ENCODE measurements at regions not wholly inside any gene's neighbourhood (a gene's known extent, or its start where the extent isn't known, plus 50 kb on each side); places are given as distances from the start of the nearest gene placed in this dataset.

DNA sequence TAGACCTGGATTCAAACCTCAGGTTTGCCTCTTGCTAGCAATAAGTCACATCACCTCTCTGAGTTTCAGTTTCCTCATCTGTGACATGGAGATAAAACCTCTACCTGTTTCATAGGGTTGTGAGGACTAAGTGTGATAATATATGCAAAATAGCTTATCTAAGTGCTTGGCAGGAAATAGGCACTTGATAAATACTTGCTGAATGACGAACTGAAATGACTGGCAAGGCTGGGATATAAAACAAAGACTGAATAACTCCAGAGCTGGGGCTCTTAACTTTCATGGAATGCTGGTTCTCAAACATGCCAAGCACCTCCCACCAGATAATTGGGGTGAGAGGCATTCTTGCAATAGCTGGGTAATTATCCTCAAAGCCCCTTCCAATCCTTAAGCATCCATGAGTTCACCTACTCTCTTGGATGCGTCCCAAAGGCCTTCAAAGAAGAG is 87.6 kb downstream of the ADRB2 start:
- no peak for DNase-seq

DNA sequence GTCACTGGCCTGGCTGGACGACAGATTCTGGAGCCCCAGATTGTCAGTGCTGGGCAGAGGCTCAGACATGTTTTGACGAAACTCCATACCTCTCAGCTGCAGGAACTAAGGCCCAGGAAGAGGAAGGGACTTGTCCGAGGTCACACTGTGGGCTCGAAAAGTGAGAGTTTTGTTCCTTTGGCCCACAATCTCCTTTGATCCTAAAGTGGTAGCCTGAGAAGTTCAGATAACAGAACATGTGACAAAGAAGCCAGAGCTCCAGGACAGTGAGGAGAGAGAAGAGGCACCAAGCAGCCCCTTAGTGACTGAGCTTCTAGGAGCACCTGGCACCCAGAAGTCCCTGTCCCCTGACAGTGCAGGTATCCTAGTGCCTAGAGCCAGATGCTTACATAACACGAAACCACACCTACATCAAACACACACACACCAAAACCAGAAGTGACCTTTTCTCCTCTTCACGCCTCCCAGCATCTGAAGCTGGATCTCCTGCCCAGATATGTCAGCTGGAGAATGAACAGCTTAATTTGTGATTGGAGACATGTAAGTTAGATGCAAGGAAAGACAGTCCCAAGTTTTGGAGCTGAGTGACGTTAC is 88.9 kb downstream of the ADRB2 start:
- DNase-seq: no peak

DNA sequence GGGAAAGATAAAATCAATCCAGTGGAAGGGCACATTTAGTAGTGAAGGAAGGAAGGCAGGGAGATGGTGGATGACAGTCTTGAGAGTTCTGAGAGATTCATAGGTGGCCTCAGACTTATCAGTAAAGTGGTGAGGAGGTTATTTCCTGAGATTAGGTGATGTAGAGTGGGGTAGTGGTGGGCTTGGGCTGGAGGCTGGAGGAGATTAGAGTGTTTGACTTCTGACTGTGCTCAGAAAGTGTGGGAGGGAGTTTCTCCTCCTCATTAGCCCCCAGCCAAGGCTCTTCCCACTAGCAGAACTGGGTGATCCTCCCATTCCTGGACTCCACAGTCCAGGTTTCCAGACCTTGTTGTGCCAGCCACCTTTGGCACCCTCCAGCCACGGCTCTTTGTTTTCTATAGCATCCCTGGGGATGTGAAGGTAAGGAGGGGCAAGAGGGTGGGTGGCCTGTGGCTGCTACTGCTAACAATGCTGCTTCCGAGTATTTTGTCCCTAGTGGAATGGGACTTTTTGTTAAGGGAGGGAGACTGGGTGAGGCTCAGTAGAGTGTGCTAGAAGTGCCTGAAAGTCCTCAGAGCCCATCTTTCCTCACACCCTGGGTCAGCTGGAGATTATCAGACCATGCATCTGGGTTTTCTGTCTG is 94.4 kb downstream of the ADRB2 start:
- no peak for DNase-seq

DNA sequence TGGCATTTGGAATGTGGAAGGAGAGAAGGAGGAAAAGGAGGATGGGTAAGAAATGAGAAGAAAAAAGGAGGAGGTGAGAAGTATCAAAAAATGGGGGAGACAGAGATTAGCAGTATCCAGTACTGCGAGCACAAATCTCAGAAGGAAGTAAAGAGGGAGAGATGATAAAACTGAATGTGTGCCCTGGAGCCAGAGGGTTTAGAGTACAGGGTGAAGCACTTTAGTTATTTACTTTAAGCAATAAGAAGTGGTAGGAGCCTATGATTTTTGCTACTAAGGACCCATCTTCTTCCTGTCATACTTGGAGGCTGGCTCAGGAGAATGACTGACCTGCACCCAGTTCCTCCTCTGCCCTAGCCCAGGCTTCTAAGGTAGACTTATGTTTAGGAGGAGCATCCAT is 94.9 kb downstream of the ADRB2 start:
- no peak for DNase-seq

DNA sequence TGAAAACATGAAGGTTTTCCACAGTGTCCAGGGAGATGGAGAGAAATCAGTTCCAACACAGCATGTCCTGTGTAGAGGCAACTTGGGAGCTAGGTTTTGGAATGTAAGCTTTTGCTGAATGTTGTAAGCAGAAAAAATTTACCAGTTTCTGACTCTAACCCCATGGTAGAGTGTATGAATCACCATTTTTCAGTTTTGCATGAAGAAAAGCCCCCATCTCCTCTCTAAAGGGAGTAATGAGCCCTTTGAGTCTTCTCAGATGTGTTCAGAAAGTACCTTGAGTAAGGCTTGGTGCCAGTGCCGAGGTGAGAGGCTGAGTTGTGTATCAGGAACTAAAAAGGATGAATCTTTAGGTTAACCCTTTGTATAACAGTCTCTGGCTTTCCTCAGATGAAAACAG is 96.2 kb downstream of the ADRB2 start:
- DNase-seq: no peak

DNA sequence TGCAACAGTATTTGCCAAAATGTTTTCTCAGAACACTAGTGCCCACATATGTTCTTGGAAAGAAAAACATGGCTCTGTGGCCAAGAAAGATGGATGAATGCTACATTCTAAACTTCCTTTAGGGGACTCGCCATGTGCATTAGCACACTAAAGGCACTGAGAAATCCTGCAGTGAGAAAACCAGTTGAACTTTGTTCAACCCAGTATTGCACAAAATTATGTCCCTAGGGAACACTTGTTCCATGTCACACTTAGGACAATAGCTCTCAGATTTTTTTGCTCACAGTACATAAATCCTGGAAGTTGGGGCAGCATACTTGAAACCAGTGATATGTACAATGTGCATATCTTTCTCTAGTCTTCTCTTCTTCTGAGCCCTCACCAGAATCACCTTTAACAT is 96.6 kb downstream of the ADRB2 start:
- DNase-seq: no peak

DNA sequence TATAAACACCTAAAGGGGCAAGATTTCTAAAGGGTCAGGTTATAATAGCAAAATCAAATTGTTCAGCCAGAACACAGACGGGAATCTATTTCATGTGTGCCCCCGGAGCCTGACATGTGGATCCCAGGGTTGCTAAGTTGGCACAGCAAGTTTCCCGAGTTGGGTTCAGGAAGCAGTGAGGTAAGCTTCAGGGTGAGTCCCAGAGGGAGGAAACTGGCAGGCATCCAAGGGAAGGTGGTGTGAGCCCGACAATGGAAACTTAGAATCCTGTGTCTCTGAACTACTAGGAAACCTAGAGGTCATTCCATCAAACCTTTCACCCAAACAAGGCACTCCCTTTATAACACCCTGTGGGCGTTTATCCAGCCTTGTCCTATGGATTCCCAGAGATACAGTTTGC is 98.4 kb downstream of the ADRB2 start:
- DNase-seq: no peak

DNA sequence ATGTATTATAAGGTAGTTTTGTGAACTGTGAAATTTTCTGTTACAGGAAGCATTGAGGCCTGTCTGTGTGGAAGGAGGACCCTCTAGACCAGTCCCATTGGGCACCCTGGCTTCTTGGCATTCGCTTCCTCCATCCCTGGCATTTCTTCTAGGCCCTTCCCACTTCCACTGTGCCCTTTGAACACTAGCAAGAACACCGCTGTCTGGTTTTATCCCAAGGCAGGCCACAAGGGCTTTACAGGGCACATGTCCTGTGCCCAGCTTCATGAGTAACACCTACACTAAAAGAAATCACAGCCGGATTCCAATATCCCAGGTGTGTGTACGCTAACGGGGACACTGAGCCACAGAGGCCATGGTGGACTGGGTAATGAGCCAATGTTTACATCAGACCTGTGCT is 99.8 kb downstream of the ADRB2 start:
- DNase-seq: no peak

DNA sequence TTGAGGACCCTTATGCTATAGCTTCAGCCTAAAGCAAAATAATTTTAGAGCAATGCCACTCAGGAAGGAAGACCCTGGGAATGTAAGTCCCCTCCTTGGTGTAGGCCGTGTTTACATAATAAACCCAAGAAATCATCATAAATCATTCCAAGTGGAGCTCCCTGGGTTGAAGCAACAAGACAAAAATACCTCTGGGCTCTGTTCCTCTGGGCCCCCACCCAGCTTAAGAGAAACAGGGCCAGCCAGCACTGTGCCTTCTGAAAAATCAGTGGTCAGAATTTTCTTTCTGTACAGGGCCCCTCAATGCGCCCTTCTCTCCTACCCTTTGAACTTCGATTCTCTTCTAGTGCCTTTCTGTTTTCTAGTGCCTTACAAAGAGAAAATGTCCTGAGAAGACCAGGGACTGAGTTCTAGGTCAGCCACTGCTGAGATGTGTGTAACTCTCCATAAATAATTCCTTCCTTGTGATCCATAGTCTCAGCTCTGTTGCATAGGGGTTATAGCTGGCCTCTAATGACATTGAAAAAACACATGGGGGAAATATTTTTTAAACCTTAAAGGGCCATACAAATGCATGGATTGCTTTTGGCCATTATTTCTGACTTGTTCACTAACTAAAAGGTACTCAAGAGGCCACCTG is 101.0 kb downstream of the ADRB2 start:
- no peak for DNase-seq

DNA sequence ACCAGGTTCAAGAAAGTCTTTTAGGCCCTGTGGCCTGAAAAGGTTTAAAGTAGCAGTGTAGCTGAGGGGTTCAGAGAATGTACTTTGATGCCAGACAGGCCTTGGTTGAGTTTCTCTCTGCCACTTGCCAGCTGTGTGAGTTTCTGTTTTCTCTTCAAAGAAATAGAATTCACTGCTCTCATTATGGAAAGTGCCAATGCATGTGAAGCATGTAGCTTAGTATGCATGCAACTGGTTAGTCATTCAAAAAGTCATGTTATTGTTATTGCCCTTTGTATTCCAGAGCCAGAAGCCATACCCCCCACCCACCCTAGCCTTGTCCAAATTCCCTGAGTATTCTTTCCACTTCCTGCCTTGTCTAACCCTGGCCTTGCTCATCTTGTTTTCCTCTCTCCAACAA is 101.7 kb downstream of the ADRB2 start:
- DNase-seq: no peak

DNA sequence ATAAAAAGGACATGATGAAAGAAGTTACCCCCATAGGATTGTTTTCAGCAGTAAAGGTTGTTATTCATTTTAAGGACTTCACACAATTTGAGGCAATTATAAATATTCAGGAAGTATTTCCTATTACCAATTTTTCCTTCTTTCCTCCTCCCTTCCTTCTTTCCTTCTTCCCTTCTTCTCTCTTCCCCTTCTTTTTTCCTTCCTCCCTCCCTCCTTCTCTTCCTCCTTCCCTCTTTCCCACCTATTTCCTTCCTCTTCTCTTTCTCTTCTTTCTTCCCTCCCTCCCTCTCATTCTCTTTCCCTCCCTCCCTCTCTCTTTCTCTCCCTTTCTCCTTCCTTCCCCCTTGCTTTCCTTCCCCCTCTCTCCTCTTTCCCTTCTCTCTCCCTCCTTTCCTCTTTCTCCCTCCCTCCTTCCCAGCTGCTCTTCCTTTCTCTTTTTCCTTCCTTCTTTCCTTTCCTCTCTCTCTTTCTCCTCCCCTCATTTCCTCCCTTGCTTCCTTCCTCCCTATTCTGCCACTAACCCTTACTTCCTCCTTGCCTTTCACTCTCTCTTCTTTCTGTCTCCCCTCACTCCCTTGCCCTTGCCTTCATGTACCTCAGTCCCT is 105.1 kb downstream of the ADRB2 start:
- no peak for DNase-seq

DNA sequence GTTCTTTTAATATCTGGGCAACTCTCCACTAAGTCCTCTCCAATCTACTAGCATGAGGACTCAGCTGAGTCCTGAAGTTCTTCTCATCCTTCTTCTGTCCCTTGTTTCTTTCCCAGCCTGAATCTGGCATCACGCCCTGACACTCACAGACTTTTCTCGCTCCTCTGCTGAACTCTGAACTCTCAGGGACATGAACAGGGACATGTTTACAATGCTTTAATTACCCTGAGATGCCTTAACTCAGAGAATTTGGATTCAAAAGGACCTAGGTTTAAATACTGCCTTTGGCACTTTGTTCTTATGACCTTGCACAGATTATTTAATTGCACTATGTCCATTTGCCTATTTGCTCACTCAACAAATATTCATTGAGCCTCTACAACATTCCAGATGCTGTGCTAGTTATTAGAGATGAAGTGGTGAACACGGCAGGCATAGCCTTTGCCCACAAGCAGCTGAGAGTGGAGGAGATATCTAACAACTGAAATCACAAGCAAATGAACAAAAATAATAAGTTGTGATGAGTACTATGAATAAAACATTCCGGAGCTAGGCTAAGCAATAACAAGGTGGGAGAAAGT is 106.0 kb downstream of the ADRB2 start:
- DNase-seq: no peak

DNA sequence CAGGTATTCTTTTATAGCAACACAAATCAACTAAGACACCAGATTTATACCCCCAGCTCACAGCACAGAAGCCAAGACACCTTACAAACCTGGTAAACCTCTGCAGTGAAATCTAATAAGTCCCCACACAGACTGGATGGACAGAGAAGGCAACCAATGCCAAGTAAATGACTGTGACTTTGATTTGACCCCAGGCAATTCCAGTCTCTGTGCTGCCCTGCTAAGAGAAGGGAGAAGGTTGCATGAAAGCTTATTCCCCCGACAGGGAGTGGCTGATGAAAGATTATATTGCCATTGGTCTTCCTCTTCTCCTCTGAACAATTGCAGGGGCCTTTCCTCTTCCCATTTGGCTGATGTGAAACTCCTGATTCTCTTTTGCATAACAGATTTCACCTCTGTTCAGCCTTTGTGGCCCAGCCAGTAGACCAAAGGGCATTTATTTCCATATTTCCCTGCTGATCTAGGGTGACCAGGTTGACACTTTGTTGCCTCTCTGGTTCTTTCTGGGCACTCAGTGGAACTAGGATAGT is 107.6 kb downstream of the ADRB2 start:
- DNase-seq: no peak

DNA sequence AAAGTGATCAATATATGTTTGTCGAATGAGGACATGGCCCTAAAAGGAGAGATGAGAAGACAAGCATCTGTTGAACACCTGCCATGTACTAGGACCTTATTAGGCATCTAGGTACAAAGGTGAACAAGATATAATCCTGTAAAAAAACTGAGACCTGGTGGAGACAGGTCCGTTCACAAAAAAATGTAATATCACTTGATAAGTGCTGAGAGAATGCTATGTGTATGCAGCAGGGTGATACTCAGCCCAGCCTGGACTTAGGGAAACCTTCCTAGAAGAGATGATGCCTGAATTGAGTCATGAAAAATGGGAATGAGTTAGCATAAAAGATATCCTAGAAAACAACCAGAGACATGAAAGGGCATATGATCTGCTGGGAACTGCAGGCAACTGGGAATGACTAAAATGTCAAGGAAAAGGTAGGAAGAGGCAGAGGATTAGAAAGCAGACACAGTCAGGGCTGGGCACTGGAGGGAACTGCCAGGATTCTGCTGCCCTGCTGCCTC is 108.5 kb downstream of the ADRB2 start:
- no peak for DNase-seq

DNA sequence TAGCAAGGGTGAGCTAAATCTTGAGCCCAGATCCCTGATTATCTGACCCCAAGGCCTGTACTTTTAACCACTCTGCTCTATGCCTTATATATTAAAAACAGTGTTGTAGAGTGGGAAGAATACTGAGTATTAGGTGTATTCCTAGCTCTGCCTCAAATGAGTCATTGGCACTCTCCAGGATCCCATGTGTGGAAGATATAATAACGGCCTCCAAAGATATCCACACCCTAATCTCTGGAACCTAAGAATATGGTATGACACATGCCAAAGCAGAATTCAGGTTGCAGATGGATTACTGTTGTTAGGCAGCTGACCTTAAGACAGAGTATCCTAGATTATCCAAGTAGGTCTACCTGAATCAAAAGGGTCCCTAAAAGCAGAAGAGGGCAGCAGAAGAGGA is 110.8 kb downstream of the ADRB2 start:
- DNase-seq: no peak

DNA sequence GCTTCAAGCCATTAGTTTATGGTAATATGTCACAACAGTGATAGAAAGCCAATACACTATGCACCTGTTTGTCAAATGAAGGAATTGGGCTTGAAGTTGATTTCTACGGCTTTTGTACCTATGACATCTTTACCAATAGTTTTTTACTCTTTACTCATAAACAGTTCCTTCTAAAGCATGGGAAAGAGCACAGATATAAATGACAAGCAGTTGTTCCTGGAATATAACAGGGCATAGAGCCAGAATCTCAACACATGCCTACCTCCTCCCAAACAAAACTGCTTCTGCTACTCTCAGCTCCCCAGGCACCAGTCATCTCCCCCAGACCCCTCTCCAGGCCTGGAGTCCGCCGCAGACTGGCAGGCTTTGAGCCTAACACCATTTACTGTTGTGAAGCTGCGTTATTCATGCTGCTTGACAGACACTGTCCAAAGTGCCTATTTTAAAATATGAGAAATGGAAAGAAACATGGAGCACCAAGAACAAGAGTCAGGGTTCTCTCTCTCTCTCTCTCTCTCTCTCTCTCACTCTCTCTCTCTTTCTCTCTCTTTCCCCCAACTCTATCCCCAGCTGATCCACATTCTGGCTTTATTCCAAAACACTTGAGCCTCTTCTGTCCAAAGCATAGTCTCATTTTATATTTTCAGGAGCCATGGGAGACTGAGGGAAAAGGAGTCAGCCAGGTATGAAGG is 111.6 kb downstream of the ADRB2 start:
- DNase-seq: no peak

DNA sequence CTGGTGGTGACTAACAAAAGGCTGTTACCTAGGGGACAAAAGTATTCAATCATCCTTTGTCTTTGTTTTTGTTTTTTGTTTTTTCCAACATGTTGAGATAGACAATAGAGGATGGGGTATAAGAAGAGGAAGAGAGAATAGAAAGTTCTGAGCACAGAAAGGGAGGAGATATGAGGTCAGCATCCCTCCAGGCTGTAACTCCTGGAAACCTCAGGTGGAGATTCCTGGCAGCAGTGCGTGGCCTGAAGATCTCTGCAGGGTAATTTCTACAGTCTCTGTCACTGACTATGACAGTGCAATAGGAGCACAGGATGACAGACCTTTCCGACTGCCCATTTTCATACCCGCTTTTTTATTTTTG is 112.1 kb downstream of the ADRB2 start:
- DNase-seq: no peak

DNA sequence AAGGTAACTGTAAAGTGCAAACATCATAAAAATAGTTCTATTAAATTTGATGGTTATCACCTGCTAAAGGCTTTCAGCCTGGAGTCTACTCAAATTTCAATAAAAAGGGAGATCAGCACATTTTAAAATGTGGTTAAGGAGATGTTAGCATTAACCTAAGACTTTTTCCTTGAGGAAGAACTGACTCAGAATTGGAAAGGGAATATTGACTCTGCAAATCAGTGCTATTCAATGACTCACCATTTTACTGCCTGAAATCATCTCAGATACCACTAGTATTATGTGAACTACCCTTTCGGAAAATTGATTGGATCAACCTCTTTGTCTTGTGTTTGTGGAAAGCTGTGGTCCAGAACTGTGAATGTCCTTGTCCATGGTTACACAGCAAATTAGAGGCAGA is 113.3 kb downstream of the ADRB2 start:
- DNase-seq: no peak

DNA sequence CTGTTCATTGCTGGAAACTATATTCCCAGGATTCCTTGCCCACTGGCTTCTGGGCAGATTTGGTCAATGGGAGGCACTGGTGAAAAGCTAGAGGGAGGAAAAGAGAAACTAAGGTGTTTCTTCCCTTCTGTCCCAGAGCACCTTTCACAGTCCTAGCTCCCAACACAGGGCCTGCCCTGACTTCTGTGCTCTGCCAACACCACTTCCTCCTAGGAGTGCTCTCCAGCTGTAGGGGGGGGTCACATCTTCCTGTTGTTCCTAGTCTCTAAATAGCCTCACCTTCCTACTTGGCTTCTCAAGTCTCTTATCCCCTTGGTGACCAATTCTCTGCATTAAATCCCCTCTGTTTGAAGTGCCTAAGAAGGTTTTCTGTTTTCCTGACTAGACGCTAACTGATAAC is 115.4 kb downstream of the ADRB2 start:
- no peak for DNase-seq

DNA sequence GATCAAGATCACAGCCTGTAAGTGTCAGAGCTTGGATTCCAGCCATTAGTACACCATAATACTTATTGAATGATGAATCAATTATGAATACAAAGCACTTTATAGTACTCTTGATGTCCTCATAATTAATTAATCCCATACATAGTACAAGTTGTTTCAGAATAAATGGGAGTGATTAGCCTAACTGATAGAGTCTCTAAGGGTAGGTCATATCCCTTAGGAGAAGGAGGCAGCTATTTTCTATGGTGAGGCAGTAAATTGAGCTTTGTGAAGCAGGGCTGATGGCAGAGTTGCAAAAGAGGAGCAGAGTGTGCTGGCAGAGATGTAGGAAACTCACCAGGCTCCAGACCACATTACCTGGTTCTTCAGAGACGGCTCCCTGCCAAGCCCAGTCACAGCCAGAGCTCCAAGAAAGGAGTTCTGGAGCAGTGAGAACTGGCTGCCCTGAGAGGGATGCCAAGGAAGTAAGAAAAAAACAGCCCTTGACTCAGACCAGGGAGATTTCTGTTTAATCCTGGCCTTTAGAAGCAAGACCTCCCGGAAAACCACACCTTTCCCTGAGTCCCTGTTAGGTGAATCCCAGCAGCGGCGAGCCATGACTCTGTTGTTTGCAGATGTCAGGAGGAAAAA is 112.9 kb downstream of the SH3TC2 start:
- peak in 1 of 2 experiments; percentile 58 for DNase-seq

DNA sequence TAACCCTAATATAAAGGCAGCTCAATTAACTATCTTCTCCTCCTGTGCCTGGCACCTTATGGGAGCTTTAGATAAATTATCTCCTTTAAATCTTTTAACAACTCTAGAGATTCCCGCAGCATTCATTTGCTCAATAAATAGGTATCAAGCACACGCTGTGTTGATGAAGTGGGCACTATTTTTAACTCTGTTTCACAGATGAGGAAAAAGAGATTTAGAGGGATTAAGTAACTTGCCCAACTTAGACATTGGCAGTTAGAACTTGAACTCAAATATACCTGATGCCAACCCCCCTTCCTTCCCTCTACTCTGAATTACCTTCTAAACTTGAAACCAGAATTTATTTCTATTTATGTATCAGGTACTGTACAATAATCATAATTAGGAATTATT is 112.4 kb downstream of the SH3TC2 start:
- no peak for DNase-seq

DNA sequence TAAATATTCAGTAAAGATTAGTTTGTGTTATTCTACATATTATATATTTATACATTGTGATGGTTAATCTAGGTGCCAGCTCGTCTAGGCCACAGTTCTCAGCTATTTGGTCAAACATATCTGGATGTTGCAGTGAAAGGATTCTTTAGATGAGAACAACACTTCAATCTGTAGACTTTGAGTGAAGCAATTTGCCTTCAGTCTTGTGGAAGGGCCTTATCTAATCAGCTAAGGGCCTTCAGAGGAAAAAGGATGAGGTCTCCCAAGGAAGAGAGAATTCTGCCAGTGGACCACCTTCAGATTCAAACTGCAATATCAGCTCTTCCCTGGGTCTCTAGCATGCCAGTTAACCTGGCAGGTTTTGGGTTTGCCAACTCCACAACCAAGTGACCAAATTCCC is 112.0 kb downstream of the SH3TC2 start:
- no peak for DNase-seq
